ENCODE measurements at regions not wholly inside any gene's neighbourhood (a gene's known extent, or its start where the extent isn't known, plus 50 kb on each side); places are given as distances from the start of the nearest gene placed in this dataset.

GRCh38 chrX:149370097-149370496 lies 135.0 kb downstream of the IDS start:
- no peak for DNase-seq (ENCODE audit: low spot score in 2 of 2)
- no peak for TF ChIP-seq POLR2A (IDR thresholded peaks at IDR 0.05)
- TF ChIP-seq CTCF (IDR thresholded peaks at IDR 0.05) = no peak
- H3K4me3 ChIP-seq (ENCODE audit: low read depth, poor library complexity, severe bottlenecking) = no peak overlapping the region
- WGBS, 2 donors = 92 to 97% methylated on average over 6 of the region's 6 CpGs
- intact Hi-C loops (cut with DNase I; ENCODE audit: low total_unique reads) = no loop called here

GRCh38 chrX:149365552-149365951 lies 139.6 kb downstream of the IDS start:
- intact Hi-C loops (cut with DNase I; ENCODE audit: low total_unique reads) = no loop called here
- TF ChIP-seq CTCF (IDR thresholded peaks at IDR 0.05) (no peak), POLR2A (IDR thresholded peaks at IDR 0.05) (no peak)
- no peak overlapping the region for H3K4me3 ChIP-seq (ENCODE audit: low read depth, poor library complexity, severe bottlenecking)
- DNase-seq (ENCODE audit: low spot score in 2 of 2) = no peak

GRCh38 chrX:149365061-149365460 lies 140.0 kb downstream of the IDS start:
- WGBS, 2 donors = 76 to 94% methylated on average over 1 of the region's 1 CpG
- TF ChIP-seq POLR2A (IDR thresholded peaks at IDR 0.05) (no peak), CTCF (IDR thresholded peaks at IDR 0.05) (no peak)
- no peak for DNase-seq (ENCODE audit: low spot score in 2 of 2)
- no peak overlapping the region for H3K4me3 ChIP-seq (ENCODE audit: low read depth, poor library complexity, severe bottlenecking)
- intact Hi-C loops (cut with DNase I; ENCODE audit: low total_unique reads) = no loop called here

GRCh38 chrX:149363965-149364364 lies 141.1 kb downstream of the IDS start:
- DNase-seq (ENCODE audit: low spot score in 2 of 2) = no peak
- intact Hi-C loops (cut with DNase I; ENCODE audit: low total_unique reads) = no loop called here
- TF ChIP-seq CTCF (IDR thresholded peaks at IDR 0.05) = no peak
- no peak for TF ChIP-seq POLR2A (IDR thresholded peaks at IDR 0.05)
- H3K4me3 ChIP-seq (ENCODE audit: low read depth, poor library complexity, severe bottlenecking) = no peak overlapping the region
- 34 to 41% methylated on average over 2 of the region's 2 CpGs for WGBS, 2 donors

GRCh38 chrX:149346306-149346705 lies 158.8 kb downstream of the IDS start:
- DNase-seq (ENCODE audit: low spot score in 2 of 2) = no peak
- H3K4me3 ChIP-seq (ENCODE audit: low read depth, poor library complexity, severe bottlenecking) = no peak overlapping the region
- TF ChIP-seq CTCF (IDR thresholded peaks at IDR 0.05) = no peak
- no peak for TF ChIP-seq POLR2A (IDR thresholded peaks at IDR 0.05)
- intact Hi-C loops (cut with DNase I; ENCODE audit: low total_unique reads) = no loop called here
- WGBS, 2 donors = 42 to 71% methylated on average over 3 of the region's 3 CpGs

GRCh38 chrX:149322316-149322715 lies 182.8 kb downstream of the IDS start:
- DNase-seq (ENCODE audit: low spot score in 2 of 2) = no peak
- H3K4me3 ChIP-seq (ENCODE audit: low read depth, poor library complexity, severe bottlenecking) = no peak overlapping the region
- 50 to 63% methylated on average over 2 of the region's 2 CpGs for WGBS, 2 donors
- TF ChIP-seq POLR2A (IDR thresholded peaks at IDR 0.05) (no peak), CTCF (IDR thresholded peaks at IDR 0.05) (no peak)
- intact Hi-C loops (cut with DNase I; ENCODE audit: low total_unique reads) = no loop called here
